PFSK-1 (cell line): ENCODE measurements at regions not wholly inside any gene's neighbourhood (a gene's known extent, or its start where the extent isn't known, plus 50 kb on each side); places are given as distances from the start of the nearest gene placed in this dataset.

Experiments
- POLR2AphosphoS5 ChIP-seq: IDR thresholded peaks from 2 replicates; pipeline ENCODE4 v1.6.1; 2012; ENCODE audit warnings: low read depth, mild to moderate bottlenecking, control low read depth, low read length, moderate library complexity
- REST ChIP-seq, 2 experiments: IDR thresholded peaks; 2 replicates each; pipeline versions ENCODE4 v1.6.1 to v1.8.0; 2011 to 2012; ENCODE audit warnings: low read depth in 2 of 2, low read length in 2 of 2, control low read depth in 1 of 2, inconsistent platforms in 1 of 2, mild to moderate bottlenecking in 1 of 2, moderate library complexity in 1 of 2; ENCODE audit not compliant: insufficient read depth in 1 of 2

- TF ChIP-seq POLR2AphosphoS5 (no peak), REST (IDR thresholded peaks at IDR 0.05; ENCODE audit: insufficient read depth in 1 of 2, low read depth in 2 of 2, low read length in 2 of 2) (no peak)
Measured at GRCh38 chr2:176985871-176986270, 226.7 kb upstream of the HNRNPA3 start.
